Jurkat, Clone E6-1 (cell line): ENCODE measurements at regions not wholly inside any gene's neighbourhood (a gene's known extent, or its start where the extent isn't known, plus 50 kb on each side); places are given as distances from the start of the nearest gene placed in this dataset.

Source experiments
- DNase-seq: peaks from one replicate; pipeline ENCODE4 v3.0.0-alpha.2; 2011; ENCODE audit warnings: low read depth, low spot score
- H3K4me3 ChIP-seq: 2 replicates; pipeline ENCODE4 v1.5.1; 2011; ENCODE audit warnings: mild to moderate bottlenecking, low read length, control low read depth, moderate library complexity

GRCh38 chr18:27778441-27778840, 398.5 kb downstream of the CDH2 start:
- DNase-seq = no peak
- H3K4me3 ChIP-seq = no peak overlapping the region

GRCh38 chr18:27772081-27772480, 404.8 kb downstream of the CDH2 start:
- no peak for DNase-seq
- no peak overlapping the region for H3K4me3 ChIP-seq

- no peak overlapping the region for H3K4me3 ChIP-seq
- no peak for DNase-seq
Observed at GRCh38 chr18:27771571-27771970, 405.4 kb downstream of the CDH2 start.

GRCh38 chr18:27769152-27769551, 407.8 kb downstream of the CDH2 start:
- no peak overlapping the region for H3K4me3 ChIP-seq
- DNase-seq = no peak

GRCh38 chr18:27763936-27764335, 413.0 kb downstream of the CDH2 start:
- no peak for DNase-seq
- H3K4me3 ChIP-seq = no peak overlapping the region

GRCh38 chr18:27763341-27763740, 413.6 kb downstream of the CDH2 start:
- no peak overlapping the region for H3K4me3 ChIP-seq
- DNase-seq = no peak

- H3K4me3 ChIP-seq = no peak overlapping the region
- DNase-seq = no peak
Observed at GRCh38 chr18:27762054-27762453, 414.9 kb downstream of the CDH2 start.

GRCh38 chr18:27752944-27753343, 424.0 kb downstream of the CDH2 start:
- DNase-seq = no peak
- no peak overlapping the region for H3K4me3 ChIP-seq

GRCh38 chr18:27750923-27751322, 426.0 kb downstream of the CDH2 start:
- DNase-seq = no peak

GRCh38 chr18:27750014-27750413, 426.9 kb downstream of the CDH2 start:
- no peak overlapping the region for H3K4me3 ChIP-seq
- DNase-seq = peak; percentile 32

More at GRCh38 chr18:27750923-27751322, 426.0 kb downstream of the CDH2 start:
- H3K4me3 ChIP-seq = no peak overlapping the region

- no peak for DNase-seq
- H3K4me3 ChIP-seq = no peak overlapping the region
Observed at GRCh38 chr18:27749194-27749593, 427.7 kb downstream of the CDH2 start.

- no peak for DNase-seq
Observed at GRCh38 chr18:27746241-27746640, 430.7 kb downstream of the CDH2 start.

GRCh38 chr18:27735117-27735516, 441.8 kb downstream of the CDH2 start:
- DNase-seq = no peak
- H3K4me3 ChIP-seq = no peak overlapping the region

More at GRCh38 chr18:27746241-27746640, 430.7 kb downstream of the CDH2 start:
- no peak overlapping the region for H3K4me3 ChIP-seq

GRCh38 chr18:27731211-27731610, 445.7 kb downstream of the CDH2 start:
- no peak overlapping the region for H3K4me3 ChIP-seq
- no peak for DNase-seq

GRCh38 chr18:27728659-27729058, 448.3 kb downstream of the CDH2 start:
- no peak for DNase-seq
- no peak overlapping the region for H3K4me3 ChIP-seq

- DNase-seq = no peak
- no peak overlapping the region for H3K4me3 ChIP-seq
Observed at GRCh38 chr18:27724362-27724761, 452.6 kb downstream of the CDH2 start.

- H3K4me3 ChIP-seq = no peak overlapping the region
- DNase-seq = no peak
Observed at GRCh38 chr18:27723168-27723567, 453.8 kb downstream of the CDH2 start.

GRCh38 chr18:27719680-27720079, 457.2 kb downstream of the CDH2 start:
- no peak for DNase-seq

GRCh38 chr18:27717816-27718215, 459.1 kb downstream of the CDH2 start:
- DNase-seq = no peak
- no peak overlapping the region for H3K4me3 ChIP-seq

More at GRCh38 chr18:27719680-27720079, 457.2 kb downstream of the CDH2 start:
- H3K4me3 ChIP-seq = no peak overlapping the region

GRCh38 chr18:27717250-27717649, 459.7 kb downstream of the CDH2 start:
- no peak overlapping the region for H3K4me3 ChIP-seq

GRCh38 chr18:27715751-27716150, 461.2 kb downstream of the CDH2 start:
- H3K4me3 ChIP-seq = no peak overlapping the region
- no peak for DNase-seq

More at GRCh38 chr18:27717250-27717649, 459.7 kb downstream of the CDH2 start:
- DNase-seq = no peak

- no peak for DNase-seq
- H3K4me3 ChIP-seq = no peak overlapping the region
Observed at GRCh38 chr18:27713738-27714095, 463.2 kb downstream of the CDH2 start.
